HEK293T (cell line): ENCODE measurements at regions not wholly inside any gene's neighbourhood (a gene's known extent, or its start where the extent isn't known, plus 50 kb on each side); places are given as distances from the start of the nearest gene placed in this dataset.
"Not testable (repeated sequence)": the region's sequence is repeated elsewhere in the genome, so short reads cannot be mapped to it uniquely, and the experiment has no call there.

Source experiments
- CTCF ChIA-PET: fragments of 350-600 bp; formaldehyde crosslinking; extraction: SDS; loops from one replicate; lab custom pipeline; 2021; ENCODE audit warnings: antibody characterized with exemption, inconsistent platforms; lab: Yijun Ruan, JAX
- POLR2A ChIA-PET: fragments of 350-600 bp; formaldehyde crosslinking; extraction: SDS; loops from one replicate; lab custom pipeline; 2020; ENCODE audit warnings: antibody characterized with exemption, inconsistent platforms; lab: Yijun Ruan, JAX
- DNase-seq: peaks from one replicate; pipeline ENCODE4 v3.0.0; 2012; ENCODE audit warnings: mixed read lengths; ENCODE audit errors: extremely low spot score
- ARNT ChIP-seq: fragments of 450-650 bp; IDR thresholded peaks from 2 replicates; pipeline ENCODE4 v1.6.1; 2017; ENCODE audit warnings: mild to moderate bottlenecking
- BHLHE40 ChIP-seq: fragments of 450-650 bp; IDR thresholded peaks from 2 replicates; pipeline ENCODE4 v1.6.1; 2016; ENCODE audit warnings: mild to moderate bottlenecking, moderate library complexity, borderline replicate concordance
- CTBP1 ChIP-seq: fragments of 450-650 bp; IDR thresholded peaks from 2 replicates; pipeline ENCODE4 v1.6.1; 2016; ENCODE audit warnings: borderline replicate concordance
- ELF4 ChIP-seq: fragments of 450-650 bp; IDR thresholded peaks from 2 replicates; pipeline ENCODE4 v1.6.1; 2017; ENCODE audit warnings: antibody characterized with exemption
- FOXA1 ChIP-seq: fragments of 450-650 bp; IDR thresholded peaks from 2 replicates; pipeline ENCODE4 v1.6.1; 2016; ENCODE audit warnings: mild to moderate bottlenecking
- FOXK2 ChIP-seq: fragments of 450-650 bp; IDR thresholded peaks from 2 replicates; pipeline ENCODE4 v1.6.1; 2016; ENCODE audit warnings: mild to moderate bottlenecking
- FOXM1 ChIP-seq: fragments of 450-650 bp; IDR thresholded peaks from 2 replicates; pipeline ENCODE4 v1.6.1; 2017; ENCODE audit warnings: mild to moderate bottlenecking, borderline replicate concordance
- HDGF ChIP-seq: fragments of 450-650 bp; IDR thresholded peaks from 2 replicates; pipeline ENCODE4 v1.6.1; 2017; ENCODE audit warnings: antibody characterized with exemption, borderline replicate concordance
- L3MBTL2 ChIP-seq: fragments of 450-650 bp; conservative IDR thresholded peaks from 2 replicates; pipeline ENCODE4 v1.6.1; 2016; ENCODE audit warnings: mild to moderate bottlenecking
- LEF1 ChIP-seq: fragments of 450-650 bp; IDR thresholded peaks from 2 replicates; pipeline ENCODE4 v1.6.1; 2017; ENCODE audit warnings: mild to moderate bottlenecking, borderline replicate concordance
- NFRKB ChIP-seq: fragments of 450-650 bp; IDR thresholded peaks from 2 replicates; pipeline ENCODE4 v1.6.1; 2016; ENCODE audit warnings: mild to moderate bottlenecking, moderate library complexity
- SP1 ChIP-seq: fragments of 450-650 bp; IDR thresholded peaks from 2 replicates; pipeline ENCODE4 v1.6.1; 2017
- SUZ12 ChIP-seq: fragments of 450-650 bp; IDR thresholded peaks from 2 replicates; pipeline ENCODE4 v1.6.1; 2016; ENCODE audit warnings: mild to moderate bottlenecking
- TARDBP ChIP-seq: fragments of 450-650 bp; IDR thresholded peaks from 2 replicates; pipeline ENCODE4 v1.6.1; 2016
- ZNF384 ChIP-seq: fragments of 450-650 bp; IDR thresholded peaks from 2 replicates; pipeline ENCODE4 v1.6.1; 2016
- TF ChIP-seq, protein P1 (sequence below): fragments of 450-650 bp; IDR thresholded peaks from 2 replicates; pipeline ENCODE4 v1.6.1; 2016

DNA sequence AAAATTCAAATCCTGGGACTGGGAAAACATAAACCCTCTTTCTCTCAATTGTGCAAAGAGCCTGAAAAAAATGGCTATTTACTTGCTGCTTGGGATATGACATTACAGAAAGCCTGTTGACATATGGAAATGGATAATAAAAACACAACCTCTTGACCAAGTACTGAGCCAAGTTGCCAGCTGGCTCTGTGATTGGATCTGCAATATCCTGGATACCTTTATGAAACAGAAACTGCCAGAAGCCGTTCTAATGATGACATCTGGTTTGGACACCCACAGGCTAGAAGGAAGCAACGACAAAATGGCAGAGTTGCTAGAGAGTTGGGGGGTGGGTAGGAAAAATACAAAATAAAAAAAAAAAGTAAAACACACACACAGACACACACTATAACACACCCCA, 481.4 kb downstream of the FAT4 start:
- CTCF ChIA-PET, result no interaction called here
- POLR2A ChIA-PET, result no interaction called here
- DNase-seq, result no peak
- TF ChIP-seq ZNF384, result no peak

DNA sequence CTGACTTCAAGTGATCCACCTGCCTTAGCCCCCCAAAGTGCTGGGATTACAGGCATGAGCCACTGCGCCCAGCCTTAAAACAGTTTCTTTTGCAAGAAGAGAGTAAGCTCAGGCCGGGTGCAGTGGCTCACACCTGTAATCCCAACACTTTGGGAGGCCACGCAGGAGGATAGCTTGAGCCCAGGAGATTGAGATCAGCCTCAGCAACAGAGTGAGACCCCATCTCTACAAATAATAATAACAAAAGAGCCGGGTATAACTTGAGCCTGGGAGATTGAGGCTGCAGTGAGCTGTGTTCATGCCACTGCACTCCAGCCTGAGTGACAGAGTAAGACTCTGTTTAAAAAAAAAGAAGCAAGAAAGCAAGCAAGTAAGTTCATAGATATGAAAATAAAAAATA, 482.9 kb downstream of the FAT4 start:
- POLR2A ChIA-PET, DNase-seq: not testable (repeated sequence)
- CTCF ChIA-PET, result interaction anchor here (1.2 kb wide), 1 partner anchor 794 kb away, joined by 3 read pairs; no protein-coding TSS in a partner anchor

- CTCF ChIA-PET, result no interaction called here
- no peak for TF ChIP-seq FOXM1
- no peak for TF ChIP-seq SUZ12
- no peak for TF ChIP-seq SP1
- no peak for TF ChIP-seq ELF4
- TF ChIP-seq FOXA1, result no peak
- no peak for TF ChIP-seq TARDBP
- no peak for TF ChIP-seq HDGF
- TF ChIP-seq ZNF384, result no peak
- no peak for TF ChIP-seq CTBP1
- no peak for TF ChIP-seq ARNT
- TF ChIP-seq FOXK2, result no peak
- DNase-seq, result no peak
- POLR2A ChIA-PET, result no interaction called here
Observed at GRCh38 chr4:125801373-125801772, 486.6 kb downstream of the FAT4 start.

- ChIA-PET POLR2A (no interaction called here), CTCF (no interaction called here)
- TF ChIP-seq HDGF (no peak), TARDBP (no peak), SP1 (no peak), FOXK2 (no peak), ELF4 (no peak), L3MBTL2 (no peak), ARNT (no peak), SUZ12 (no peak), LEF1 (no peak), FOXA1 (no peak), ZNF384 (no peak), FOXM1 (no peak), BHLHE40 (no peak), CTBP1 (no peak), NFRKB (no peak)
- TF ChIP-seq, protein P1, sequence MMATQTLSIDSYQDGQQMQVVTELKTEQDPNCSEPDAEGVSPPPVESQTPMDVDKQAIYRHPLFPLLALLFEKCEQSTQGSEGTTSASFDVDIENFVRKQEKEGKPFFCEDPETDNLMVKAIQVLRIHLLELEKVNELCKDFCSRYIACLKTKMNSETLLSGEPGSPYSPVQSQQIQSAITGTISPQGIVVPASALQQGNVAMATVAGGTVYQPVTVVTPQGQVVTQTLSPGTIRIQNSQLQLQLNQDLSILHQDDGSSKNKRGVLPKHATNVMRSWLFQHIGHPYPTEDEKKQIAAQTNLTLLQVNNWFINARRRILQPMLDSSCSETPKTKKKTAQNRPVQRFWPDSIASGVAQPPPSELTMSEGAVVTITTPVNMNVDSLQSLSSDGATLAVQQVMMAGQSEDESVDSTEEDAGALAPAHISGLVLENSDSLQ, result no peak
- no peak for DNase-seq
Observed at GRCh38 chr4:125801924-125802323, 487.2 kb downstream of the FAT4 start.

GRCh38 chr4:125808022-125808421, 493.3 kb downstream of the FAT4 start:
- CTCF ChIA-PET, result no interaction called here
- POLR2A ChIA-PET, result no interaction called here

GRCh38 chr4:125808570-125808969, 493.8 kb downstream of the FAT4 start:
- POLR2A ChIA-PET, result no interaction called here
- no peak for TF ChIP-seq ZNF384
- DNase-seq, result no peak
- CTCF ChIA-PET, result no interaction called here

More at GRCh38 chr4:125808022-125808421, 493.3 kb downstream of the FAT4 start:
- no peak for DNase-seq
- TF ChIP-seq FOXK2, result no peak
- no peak for TF ChIP-seq CTBP1
- no peak for TF ChIP-seq TARDBP
- no peak for TF ChIP-seq L3MBTL2
- TF ChIP-seq FOXA1, result no peak
- TF ChIP-seq ELF4, result no peak
- TF ChIP-seq SUZ12, result no peak
- no peak for TF ChIP-seq FOXM1
- no peak for TF ChIP-seq NFRKB
- TF ChIP-seq, protein P1, result no peak
- no peak for TF ChIP-seq LEF1
- TF ChIP-seq ZNF384, result no peak
- no peak for TF ChIP-seq HDGF
- TF ChIP-seq ARNT, result no peak
- no peak for TF ChIP-seq SP1
- TF ChIP-seq BHLHE40, result no peak

- no peak for DNase-seq
- CTCF ChIA-PET, result no interaction called here
- POLR2A ChIA-PET, result no interaction called here
- TF ChIP-seq NFRKB, result no peak
- no peak for TF ChIP-seq SUZ12
Observed at GRCh38 chr4:125811892-125812291, 497.1 kb downstream of the FAT4 start.

GRCh38 chr4:125826801-125827695, 512.3 kb downstream of the FAT4 start:
- DNase-seq, result no peak
- POLR2A ChIA-PET, result no interaction called here
- TF ChIP-seq BHLHE40 (no peak), FOXM1 (no peak), CTBP1 (no peak), SP1 (no peak), L3MBTL2 (no peak), NFRKB (no peak), ZNF384 (no peak)
- TF ChIP-seq, protein P1, result no peak
- CTCF ChIA-PET, result no interaction called here
